Gastroesophageal sphincter (tissue), 3 donors: ENCODE measurements at regions not wholly inside any gene's neighbourhood (a gene's known extent, or its start where the extent isn't known, plus 50 kb on each side); places are given as distances from the start of the nearest gene placed in this dataset.

Source experiments
- POLR2A ChIP-seq, 2 donors: fragments of 450-650 bp; IDR thresholded peaks; one replicate each; pipeline ENCODE4 v1.6.1; 2017; ENCODE audit warnings: antibody characterized with exemption in 2 of 2, mild to moderate bottlenecking in 2 of 2, moderate library complexity in 1 of 2
- TF ChIP-seq, protein P1 (sequence below), 4 experiments: fragments of 200-600 bp in 2 of 4; fragments of 450-650 bp in 2 of 4; sonication (generic) in 1 of 4; IDR thresholded peaks; one replicate each; pipeline ENCODE4 v1.5.1; 2017 to 2019; ENCODE audit warnings: antibody characterized with exemption in 4 of 4, mild to moderate bottlenecking in 2 of 4, moderate library complexity in 2 of 4

- TF ChIP-seq, protein P1, sequence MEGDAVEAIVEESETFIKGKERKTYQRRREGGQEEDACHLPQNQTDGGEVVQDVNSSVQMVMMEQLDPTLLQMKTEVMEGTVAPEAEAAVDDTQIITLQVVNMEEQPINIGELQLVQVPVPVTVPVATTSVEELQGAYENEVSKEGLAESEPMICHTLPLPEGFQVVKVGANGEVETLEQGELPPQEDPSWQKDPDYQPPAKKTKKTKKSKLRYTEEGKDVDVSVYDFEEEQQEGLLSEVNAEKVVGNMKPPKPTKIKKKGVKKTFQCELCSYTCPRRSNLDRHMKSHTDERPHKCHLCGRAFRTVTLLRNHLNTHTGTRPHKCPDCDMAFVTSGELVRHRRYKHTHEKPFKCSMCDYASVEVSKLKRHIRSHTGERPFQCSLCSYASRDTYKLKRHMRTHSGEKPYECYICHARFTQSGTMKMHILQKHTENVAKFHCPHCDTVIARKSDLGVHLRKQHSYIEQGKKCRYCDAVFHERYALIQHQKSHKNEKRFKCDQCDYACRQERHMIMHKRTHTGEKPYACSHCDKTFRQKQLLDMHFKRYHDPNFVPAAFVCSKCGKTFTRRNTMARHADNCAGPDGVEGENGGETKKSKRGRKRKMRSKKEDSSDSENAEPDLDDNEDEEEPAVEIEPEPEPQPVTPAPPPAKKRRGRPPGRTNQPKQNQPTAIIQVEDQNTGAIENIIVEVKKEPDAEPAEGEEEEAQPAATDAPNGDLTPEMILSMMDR (IDR thresholded peaks at IDR 0.05): no peak
- no peak for TF ChIP-seq POLR2A (IDR thresholded peaks at IDR 0.05)
These were observed 88.5 kb upstream of the UXS1 start for GRCh38 chr2:106282462-106283170.
